ENCODE measurements at regions not wholly inside any gene's neighbourhood (a gene's known extent, or its start where the extent isn't known, plus 50 kb on each side); places are given as distances from the start of the nearest gene placed in this dataset.
A peak's percentile ranks its signal among the peaks of the same experiment; 100 is the strongest.

DNA sequence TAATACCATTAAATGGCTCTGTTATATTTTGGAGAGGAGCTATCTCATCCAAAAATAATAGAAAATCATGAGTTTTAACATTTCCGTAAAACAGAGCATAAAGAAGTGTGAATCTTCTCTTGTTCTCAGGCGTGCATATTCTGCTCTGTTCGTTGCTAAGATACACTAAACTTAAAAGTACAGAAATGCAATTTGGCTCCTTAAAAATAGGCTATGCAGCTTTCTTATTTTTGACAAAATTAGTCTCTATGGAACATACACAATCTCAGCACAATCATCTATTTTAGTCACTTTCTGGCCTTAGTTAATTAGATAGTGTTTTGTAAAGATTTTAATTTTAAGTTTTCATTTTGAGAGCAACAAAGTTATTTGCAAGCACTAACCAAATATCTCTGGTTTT, 79.0 kb upstream of the USP25 start:
- H3K4me3 ChIP-seq, result no peak overlapping the region
- intact Hi-C loops (cut with DNase I), result no loop called here
- H3K27me3 ChIP-seq, result no peaks in the 10 kb centered on the region
- no peak for DNase-seq
- H3K9me3 ChIP-seq, result no peaks in the 10 kb centered on the region
- 90 to 92% methylated on average over 3 of the region's 3 CpGs for WGBS, 2 donors
- H3K36me3 ChIP-seq, result no peaks in the 10 kb centered on the region
- H3K27ac ChIP-seq, result no peak overlapping the region
- H3K4me1 ChIP-seq, result no peaks in the 10 kb centered on the region
- TF ChIP-seq EP300 (IDR thresholded peaks at IDR 0.05), result no peak
- TF ChIP-seq, protein P1, sequence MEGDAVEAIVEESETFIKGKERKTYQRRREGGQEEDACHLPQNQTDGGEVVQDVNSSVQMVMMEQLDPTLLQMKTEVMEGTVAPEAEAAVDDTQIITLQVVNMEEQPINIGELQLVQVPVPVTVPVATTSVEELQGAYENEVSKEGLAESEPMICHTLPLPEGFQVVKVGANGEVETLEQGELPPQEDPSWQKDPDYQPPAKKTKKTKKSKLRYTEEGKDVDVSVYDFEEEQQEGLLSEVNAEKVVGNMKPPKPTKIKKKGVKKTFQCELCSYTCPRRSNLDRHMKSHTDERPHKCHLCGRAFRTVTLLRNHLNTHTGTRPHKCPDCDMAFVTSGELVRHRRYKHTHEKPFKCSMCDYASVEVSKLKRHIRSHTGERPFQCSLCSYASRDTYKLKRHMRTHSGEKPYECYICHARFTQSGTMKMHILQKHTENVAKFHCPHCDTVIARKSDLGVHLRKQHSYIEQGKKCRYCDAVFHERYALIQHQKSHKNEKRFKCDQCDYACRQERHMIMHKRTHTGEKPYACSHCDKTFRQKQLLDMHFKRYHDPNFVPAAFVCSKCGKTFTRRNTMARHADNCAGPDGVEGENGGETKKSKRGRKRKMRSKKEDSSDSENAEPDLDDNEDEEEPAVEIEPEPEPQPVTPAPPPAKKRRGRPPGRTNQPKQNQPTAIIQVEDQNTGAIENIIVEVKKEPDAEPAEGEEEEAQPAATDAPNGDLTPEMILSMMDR (IDR thresholded peaks at IDR 0.05), result no peak

DNA sequence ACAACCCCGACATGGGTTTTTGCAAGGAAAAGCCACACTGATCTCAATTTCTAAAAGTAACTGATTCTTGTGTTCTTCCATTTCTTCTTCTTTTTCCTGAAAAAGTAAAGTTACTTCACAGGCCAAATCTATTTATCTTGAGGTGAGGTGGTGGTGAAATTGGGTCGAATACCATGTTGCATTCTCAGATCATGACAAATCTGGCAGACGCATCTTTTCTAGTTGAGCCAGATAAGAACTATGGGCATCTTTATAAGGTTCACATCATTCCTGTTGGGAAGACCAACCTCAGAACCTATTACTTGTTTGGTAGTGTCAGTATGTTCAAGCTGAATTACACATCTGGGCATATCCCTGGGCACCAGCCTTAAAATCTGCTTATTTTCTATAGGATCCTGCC, 78.6 kb upstream of the USP25 start:
- Histone ChIP-seq H3K4me1 (no peaks in the 10 kb centered on the region), H3K36me3 (no peaks in the 10 kb centered on the region), H3K27me3 (no peaks in the 10 kb centered on the region), H3K27ac (no peak overlapping the region), H3K9me3 (no peaks in the 10 kb centered on the region), H3K4me3 (no peak overlapping the region)
- TF ChIP-seq POLR2A (IDR thresholded peaks at IDR 0.05) (no peak), POLR2AphosphoS5 (IDR thresholded peaks at IDR 0.05) (no peak), EP300 (IDR thresholded peaks at IDR 0.05) (no peak)
- TF ChIP-seq, protein P1 (IDR thresholded peaks at IDR 0.05), result no peak
- intact Hi-C loops (cut with DNase I), result no loop called here
- DNase-seq, result no peak
- whole genome bisulfite sequencing, 2 donors, result 61 to 94% methylated on average over 3 of the region's 3 CpGs

DNA sequence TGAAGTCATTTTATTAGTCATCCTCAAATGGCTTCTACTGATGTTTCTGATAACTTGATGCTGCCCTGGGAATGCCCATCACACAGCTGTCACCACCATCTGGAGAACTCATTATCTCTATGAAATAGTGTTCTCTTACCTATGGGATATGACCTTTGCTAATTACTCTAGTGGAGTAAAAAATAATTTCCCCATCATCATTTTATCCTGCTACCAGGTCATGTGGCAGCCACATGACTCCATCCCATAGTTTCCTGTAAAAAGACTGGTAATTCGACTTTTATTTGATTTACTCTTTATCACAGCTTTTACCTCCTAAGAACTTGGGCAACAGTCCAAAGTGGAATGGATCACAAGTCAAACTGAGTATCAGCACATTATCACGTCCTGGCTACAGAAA, 76.1 kb upstream of the USP25 start:
- no peaks in the 10 kb centered on the region for H3K4me1 ChIP-seq
- H3K36me3 ChIP-seq, result no peaks in the 10 kb centered on the region
- no peak for DNase-seq
- no peak overlapping the region for H3K27ac ChIP-seq
- no peaks in the 10 kb centered on the region for H3K27me3 ChIP-seq
- 12 to 61% methylated on average over 2 of the region's 2 CpGs for WGBS, 2 donors
- intact Hi-C loops (cut with DNase I), result no loop called here
- no peaks in the 10 kb centered on the region for H3K9me3 ChIP-seq
- no peak for TF ChIP-seq EP300 (IDR thresholded peaks at IDR 0.05)
- no peak for TF ChIP-seq POLR2A (IDR thresholded peaks at IDR 0.05)
- H3K4me3 ChIP-seq, result no peak overlapping the region

DNA sequence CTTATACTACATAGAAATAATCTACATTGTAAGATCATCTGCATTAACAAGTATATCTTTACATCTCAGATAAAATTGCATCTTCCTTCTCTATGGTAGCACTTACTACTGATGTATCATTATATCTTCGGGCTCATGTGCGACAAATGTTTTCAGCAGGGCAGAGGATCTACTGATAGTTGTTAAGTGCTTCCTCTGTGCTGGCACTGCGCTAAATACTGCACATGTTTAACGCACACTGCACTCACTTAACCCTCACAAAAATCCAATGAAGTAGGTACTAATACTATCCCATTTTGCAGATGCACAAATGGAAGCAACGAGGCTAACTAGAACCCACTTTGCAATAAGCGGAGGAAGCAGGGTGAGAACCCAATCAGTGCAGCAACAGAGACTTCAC, 75.6 kb upstream of the USP25 start:
- H3K27ac ChIP-seq, result no peak overlapping the region
- 95 to 97% methylated on average over 6 of the region's 6 CpGs for WGBS, 2 donors
- no peak for TF ChIP-seq POLR2AphosphoS5 (IDR thresholded peaks at IDR 0.05)
- no peak for TF ChIP-seq EP300 (IDR thresholded peaks at IDR 0.05)

DNA sequence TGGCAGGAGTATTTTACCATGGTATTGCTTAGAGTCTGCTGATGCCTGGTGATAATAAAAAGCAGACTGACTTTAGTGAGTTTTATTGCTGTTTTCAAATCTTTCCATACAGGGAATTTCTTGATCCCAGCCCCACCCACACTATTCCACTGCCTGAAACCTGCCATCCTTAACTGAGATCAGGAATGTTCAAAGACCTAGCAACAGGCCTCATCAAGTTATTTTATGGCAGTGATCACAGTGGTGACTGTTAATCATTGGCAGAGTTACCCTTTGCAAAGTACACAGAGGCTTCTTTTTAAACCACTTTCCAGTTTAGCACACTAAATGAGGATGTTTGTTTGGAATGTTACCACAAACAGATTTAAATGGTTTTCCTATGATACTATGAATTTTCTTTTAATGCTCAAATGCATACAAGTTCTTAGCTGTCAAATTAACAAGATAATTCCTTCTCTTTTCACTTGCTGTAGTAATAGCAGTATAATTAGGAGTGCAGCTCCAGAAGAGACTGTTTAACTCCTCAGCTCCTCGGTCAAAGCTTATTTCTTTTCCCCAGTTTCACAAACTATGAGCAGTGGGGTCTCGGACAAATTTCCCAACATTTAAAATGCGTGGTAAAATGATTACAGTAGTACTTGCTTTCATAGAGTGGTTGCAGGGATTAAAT, 69.9 kb upstream of the USP25 start:
- intact Hi-C loops (cut with DNase I), result no loop called here
- Histone ChIP-seq H3K9me3 (no peaks in the 10 kb centered on the region), H3K36me3 (no peaks in the 10 kb centered on the region), H3K4me1 (peaks cover 0 to 16% (median 12%) of the 10 kb centered on the region in 4 donors), H3K4me3 (no peak overlapping the region), H3K27me3 (no peaks in the 10 kb centered on the region), H3K27ac (peak overlapping the region in 3 of 4 donors; percentile 31 to 44 (median 41))
- TF ChIP-seq POLR2AphosphoS5 (IDR thresholded peaks at IDR 0.05), result peak in 1 of 4 donors; percentile 26
- TF ChIP-seq, protein P1 (IDR thresholded peaks at IDR 0.05), result no peak
- WGBS, 2 donors, result 12 to 62% methylated on average over 3 of the region's 3 CpGs
- DNase-seq, result no peak

More for the DNA sequence above, 75.6 kb upstream of the USP25 start:
- no peaks in the 10 kb centered on the region for H3K9me3 ChIP-seq
- H3K4me1 ChIP-seq, result peaks cover 0 to under 1% (median under 1%) of the 10 kb centered on the region in 4 donors
- DNase-seq, result no peak
- no peaks in the 10 kb centered on the region for H3K36me3 ChIP-seq
- no peaks in the 10 kb centered on the region for H3K27me3 ChIP-seq
- no peak overlapping the region for H3K4me3 ChIP-seq
- intact Hi-C loops (cut with DNase I), result no loop called here

DNA sequence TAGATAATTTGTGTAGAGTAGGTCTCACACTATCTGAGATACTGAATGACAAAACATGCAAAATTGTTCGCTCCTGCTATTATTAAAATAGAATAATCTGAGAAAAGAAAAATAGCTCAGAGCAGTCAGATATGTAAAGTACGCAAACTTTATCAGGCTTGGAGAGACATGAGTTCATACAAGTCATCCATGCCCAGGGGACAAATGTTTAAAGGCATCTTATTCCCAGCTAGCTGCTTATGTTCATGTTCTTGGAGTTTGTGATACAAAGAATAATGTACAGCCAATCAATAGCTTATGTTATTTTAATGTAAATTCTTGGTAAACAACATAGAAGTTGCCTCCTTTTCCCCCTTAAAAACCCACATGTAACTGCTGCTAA, 69.4 kb upstream of the USP25 start:
- TF ChIP-seq, protein P1 (IDR thresholded peaks at IDR 0.05), result no peak
- no peak for TF ChIP-seq POLR2AphosphoS5 (IDR thresholded peaks at IDR 0.05)
- TF ChIP-seq EP300 (IDR thresholded peaks at IDR 0.05), result no peak
- no peak for TF ChIP-seq POLR2A (IDR thresholded peaks at IDR 0.05)
- Histone ChIP-seq H3K27ac (peak overlapping the region in 2 of 4 donors; percentile 41 to 44), H3K36me3 (no peaks in the 10 kb centered on the region), H3K27me3 (no peaks in the 10 kb centered on the region), H3K4me1 (peaks cover 0 to 16% (median 12%) of the 10 kb centered on the region in 4 donors), H3K4me3 (no peak overlapping the region), H3K9me3 (no peaks in the 10 kb centered on the region)
- intact Hi-C loops (cut with DNase I), result no loop called here
- WGBS, 2 donors, result 28 to 77% methylated on average over 2 of the region's 2 CpGs
- DNase-seq, result no peak
